ENCODE measurements at regions not wholly inside any gene's neighbourhood (a gene's known extent, or its start where the extent isn't known, plus 50 kb on each side); places are given as distances from the start of the nearest gene placed in this dataset.

GRCh38 chr5:135691044-135691443, 112.3 kb upstream of the CXCL14 start:
- H3K36me3 ChIP-seq (ENCODE audit: control insufficient read depth, insufficient read depth, low read length) = no peaks in the 10 kb centered on the region
- peaks cover 2% of the 10 kb centered on the region for H3K27me3 ChIP-seq (replicated peaks; ENCODE audit: control insufficient read depth, insufficient read depth, low read length)
- no peak overlapping the region for H3K4me3 ChIP-seq (replicated peaks; ENCODE audit: low read depth, low read length)
- DNase-seq (ENCODE audit: extremely low read depth, insufficient read length) = no peak
- no peak for TF ChIP-seq CTCF (IDR thresholded peaks at IDR 0.05; ENCODE audit: insufficient read depth, low read length, poor library complexity, severe bottlenecking)

GRCh38 chr5:135690466-135690865, 111.7 kb upstream of the CXCL14 start:
- TF ChIP-seq CTCF (IDR thresholded peaks at IDR 0.05; ENCODE audit: insufficient read depth, low read length, poor library complexity, severe bottlenecking) = no peak
- no peak for DNase-seq (ENCODE audit: extremely low read depth, insufficient read length)

GRCh38 chr5:135689506-135689905, 110.7 kb upstream of the CXCL14 start:
- H3K27me3 ChIP-seq (replicated peaks; ENCODE audit: control insufficient read depth, insufficient read depth, low read length) = no peaks in the 10 kb centered on the region
- H3K36me3 ChIP-seq (ENCODE audit: control insufficient read depth, insufficient read depth, low read length) = no peaks in the 10 kb centered on the region
- no peak overlapping the region for H3K4me3 ChIP-seq (replicated peaks; ENCODE audit: low read depth, low read length)
- TF ChIP-seq CTCF (IDR thresholded peaks at IDR 0.05; ENCODE audit: insufficient read depth, low read length, poor library complexity, severe bottlenecking) = no peak
- DNase-seq (ENCODE audit: extremely low read depth, insufficient read length) = no peak

More at GRCh38 chr5:135690466-135690865, 111.7 kb upstream of the CXCL14 start:
- Histone ChIP-seq H3K27me3 (replicated peaks; ENCODE audit: control insufficient read depth, insufficient read depth, low read length) (peaks cover 2% of the 10 kb centered on the region), H3K36me3 (ENCODE audit: control insufficient read depth, insufficient read depth, low read length) (no peaks in the 10 kb centered on the region), H3K4me3 (replicated peaks; ENCODE audit: low read depth, low read length) (no peak overlapping the region)

- DNase-seq (ENCODE audit: extremely low read depth, insufficient read length) = no peak
- no peaks in the 10 kb centered on the region for H3K36me3 ChIP-seq (ENCODE audit: control insufficient read depth, insufficient read depth, low read length)
- H3K4me3 ChIP-seq (replicated peaks; ENCODE audit: low read depth, low read length) = no peak overlapping the region
- H3K27me3 ChIP-seq (replicated peaks; ENCODE audit: control insufficient read depth, insufficient read depth, low read length) = no peaks in the 10 kb centered on the region
- TF ChIP-seq CTCF (IDR thresholded peaks at IDR 0.05; ENCODE audit: insufficient read depth, low read length, poor library complexity, severe bottlenecking) = no peak
These were observed 109.6 kb upstream of the CXCL14 start for GRCh38 chr5:135688385-135688784.

- H3K27me3 ChIP-seq (replicated peaks; ENCODE audit: control insufficient read depth, insufficient read depth, low read length) = no peaks in the 10 kb centered on the region; the same call in 1 of the 2 replicates
- no peaks in the 10 kb centered on the region for H3K36me3 ChIP-seq (ENCODE audit: control insufficient read depth, insufficient read depth, low read length)
- TF ChIP-seq CTCF (IDR thresholded peaks at IDR 0.05; ENCODE audit: insufficient read depth, low read length, poor library complexity, severe bottlenecking) = no peak
- no peak overlapping the region for H3K4me3 ChIP-seq (replicated peaks; ENCODE audit: low read depth, low read length)
- no peak for DNase-seq (ENCODE audit: extremely low read depth, insufficient read length)
These were observed 104.4 kb upstream of the CXCL14 start for GRCh38 chr5:135683189-135683588.

- Histone ChIP-seq H3K4me3 (replicated peaks; ENCODE audit: low read depth, low read length) (no peak overlapping the region), H3K36me3 (ENCODE audit: control insufficient read depth, insufficient read depth, low read length) (no peaks in the 10 kb centered on the region), H3K27me3 (replicated peaks; ENCODE audit: control insufficient read depth, insufficient read depth, low read length) (no peaks in the 10 kb centered on the region; the same call in 1 of the 2 replicates)
- no peak for DNase-seq (ENCODE audit: extremely low read depth, insufficient read length)
- no peak for TF ChIP-seq CTCF (IDR thresholded peaks at IDR 0.05; ENCODE audit: insufficient read depth, low read length, poor library complexity, severe bottlenecking)
These were observed 101.9 kb upstream of the CXCL14 start for GRCh38 chr5:135680713-135681112.
